IMR-90 (cell line): ENCODE measurements at regions not wholly inside any gene's neighbourhood (a gene's known extent, or its start where the extent isn't known, plus 50 kb on each side); places are given as distances from the start of the nearest gene placed in this dataset.

Source experiments
- BHLHE40 ChIP-seq: fragments of 150-350 bp; IDR thresholded peaks from 2 replicates; pipeline ENCODE4 v1.6.1; 2016; ENCODE audit warnings: mild to moderate bottlenecking, low read depth, low read length
- FOS ChIP-seq: fragments of 150-350 bp; IDR thresholded peaks from 2 replicates; pipeline ENCODE4 v1.6.1; 2016; ENCODE audit warnings: low read depth, low read length
- MAZ ChIP-seq: IDR thresholded peaks from 2 replicates; pipeline ENCODE4 v1.6.1; 2012; ENCODE audit warnings: low read depth, mild to moderate bottlenecking, low read length, improper control_type of control experiment, moderate library complexity, borderline replicate concordance
- MXI1 ChIP-seq: IDR thresholded peaks from 2 replicates; pipeline ENCODE4 v1.6.1; 2012; ENCODE audit warnings: low read depth, mild to moderate bottlenecking, low read length, moderate library complexity, borderline replicate concordance
- POLR2A ChIP-seq: IDR thresholded peaks from 2 replicates; pipeline ENCODE4 v1.6.1; 2012; ENCODE audit warnings: mild to moderate bottlenecking, low read depth, low read length
- RAD21 ChIP-seq: IDR thresholded peaks from 2 replicates; pipeline ENCODE4 v1.6.1; 2012; ENCODE audit warnings: low read length, improper control_type of control experiment
- RCOR1 ChIP-seq: IDR thresholded peaks from 2 replicates; pipeline ENCODE4 v1.6.1; 2012; ENCODE audit warnings: mild to moderate bottlenecking, low read length, improper control_type of control experiment; ENCODE audit not compliant: insufficient replicate concordance
- RFX5 ChIP-seq: IDR thresholded peaks from 2 replicates; pipeline ENCODE4 v1.8.0; 2012; ENCODE audit warnings: low read depth, mild to moderate bottlenecking, low read length, moderate library complexity
- TF ChIP-seq, protein P1 (sequence below): conservative IDR thresholded peaks from 2 replicates; pipeline ENCODE4 v1.5.1; 2012; ENCODE audit warnings: mild to moderate bottlenecking, low read depth, low read length, improper control_type of control experiment
- TF ChIP-seq, protein P2 (sequence below): fragments of 150-350 bp; IDR thresholded peaks from 2 replicates; pipeline ENCODE4 v1.6.1; 2016; ENCODE audit warnings: low read depth, mild to moderate bottlenecking, low read length, moderate library complexity, borderline replicate concordance
- TF ChIP-seq, protein P3 (sequence below): fragments of 150-350 bp; IDR thresholded peaks from 2 replicates; pipeline ENCODE4 v1.6.1; 2017; ENCODE audit warnings: mild to moderate bottlenecking, antibody characterized with exemption, low read length, low read depth

DNA sequence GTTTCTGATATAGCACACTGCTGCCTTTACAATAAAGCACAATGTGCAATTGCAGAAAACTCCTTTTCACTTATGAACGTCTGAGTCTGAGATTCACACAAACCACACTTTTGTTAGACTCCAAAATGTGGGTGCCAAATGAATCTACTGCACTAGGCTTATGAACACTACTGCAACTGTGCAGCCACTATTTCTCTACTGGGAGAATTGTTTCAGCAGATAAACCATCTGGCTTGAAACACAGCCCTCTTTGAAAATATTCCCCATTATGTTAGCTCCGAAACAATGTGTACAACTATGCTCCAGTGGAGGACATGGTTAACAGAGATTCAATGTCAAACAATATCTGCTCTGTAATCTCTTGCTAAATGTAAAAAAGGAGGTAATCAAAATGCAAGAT, 188.7 kb upstream of the ZEB2 start:
- TF ChIP-seq, protein P1, sequence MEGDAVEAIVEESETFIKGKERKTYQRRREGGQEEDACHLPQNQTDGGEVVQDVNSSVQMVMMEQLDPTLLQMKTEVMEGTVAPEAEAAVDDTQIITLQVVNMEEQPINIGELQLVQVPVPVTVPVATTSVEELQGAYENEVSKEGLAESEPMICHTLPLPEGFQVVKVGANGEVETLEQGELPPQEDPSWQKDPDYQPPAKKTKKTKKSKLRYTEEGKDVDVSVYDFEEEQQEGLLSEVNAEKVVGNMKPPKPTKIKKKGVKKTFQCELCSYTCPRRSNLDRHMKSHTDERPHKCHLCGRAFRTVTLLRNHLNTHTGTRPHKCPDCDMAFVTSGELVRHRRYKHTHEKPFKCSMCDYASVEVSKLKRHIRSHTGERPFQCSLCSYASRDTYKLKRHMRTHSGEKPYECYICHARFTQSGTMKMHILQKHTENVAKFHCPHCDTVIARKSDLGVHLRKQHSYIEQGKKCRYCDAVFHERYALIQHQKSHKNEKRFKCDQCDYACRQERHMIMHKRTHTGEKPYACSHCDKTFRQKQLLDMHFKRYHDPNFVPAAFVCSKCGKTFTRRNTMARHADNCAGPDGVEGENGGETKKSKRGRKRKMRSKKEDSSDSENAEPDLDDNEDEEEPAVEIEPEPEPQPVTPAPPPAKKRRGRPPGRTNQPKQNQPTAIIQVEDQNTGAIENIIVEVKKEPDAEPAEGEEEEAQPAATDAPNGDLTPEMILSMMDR = no peak
- TF ChIP-seq, protein P2, sequence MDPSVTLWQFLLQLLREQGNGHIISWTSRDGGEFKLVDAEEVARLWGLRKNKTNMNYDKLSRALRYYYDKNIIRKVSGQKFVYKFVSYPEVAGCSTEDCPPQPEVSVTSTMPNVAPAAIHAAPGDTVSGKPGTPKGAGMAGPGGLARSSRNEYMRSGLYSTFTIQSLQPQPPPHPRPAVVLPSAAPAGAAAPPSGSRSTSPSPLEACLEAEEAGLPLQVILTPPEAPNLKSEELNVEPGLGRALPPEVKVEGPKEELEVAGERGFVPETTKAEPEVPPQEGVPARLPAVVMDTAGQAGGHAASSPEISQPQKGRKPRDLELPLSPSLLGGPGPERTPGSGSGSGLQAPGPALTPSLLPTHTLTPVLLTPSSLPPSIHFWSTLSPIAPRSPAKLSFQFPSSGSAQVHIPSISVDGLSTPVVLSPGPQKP = no peak
- TF ChIP-seq RFX5 (no peak), POLR2A (no peak), RCOR1 (no peak), RAD21 (no peak), MAZ (no peak), BHLHE40 (no peak), FOS (no peak), MXI1 (no peak)
- TF ChIP-seq, protein P3, sequence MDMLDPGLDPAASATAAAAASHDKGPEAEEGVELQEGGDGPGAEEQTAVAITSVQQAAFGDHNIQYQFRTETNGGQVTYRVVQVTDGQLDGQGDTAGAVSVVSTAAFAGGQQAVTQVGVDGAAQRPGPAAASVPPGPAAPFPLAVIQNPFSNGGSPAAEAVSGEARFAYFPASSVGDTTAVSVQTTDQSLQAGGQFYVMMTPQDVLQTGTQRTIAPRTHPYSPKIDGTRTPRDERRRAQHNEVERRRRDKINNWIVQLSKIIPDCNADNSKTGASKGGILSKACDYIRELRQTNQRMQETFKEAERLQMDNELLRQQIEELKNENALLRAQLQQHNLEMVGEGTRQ = no peak
